ENCODE measurements at regions not wholly inside any gene's neighbourhood (a gene's known extent, or its start where the extent isn't known, plus 50 kb on each side); places are given as distances from the start of the nearest gene placed in this dataset.
"Not testable (repeated sequence)": the region's sequence is repeated elsewhere in the genome, so short reads cannot be mapped to it uniquely, and the experiment has no call there.

DNA sequence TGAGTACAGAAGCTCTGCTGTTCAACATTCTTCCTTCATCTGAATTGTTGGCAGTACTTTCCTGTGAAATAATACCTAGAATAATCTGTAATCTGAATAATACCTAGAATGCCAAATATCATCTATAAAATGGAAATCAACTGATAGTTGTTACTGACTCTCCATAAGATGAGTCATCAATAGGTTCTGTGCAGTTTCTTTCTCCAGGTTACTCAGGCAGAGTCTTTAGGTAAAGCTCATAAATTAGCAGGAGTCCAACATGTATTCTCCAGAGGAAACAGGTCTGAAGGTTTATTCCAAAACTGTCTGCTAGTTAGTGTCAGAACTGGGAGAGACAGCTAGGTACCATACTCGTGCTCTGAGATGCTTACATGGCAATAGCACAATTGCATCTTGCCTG lies 282.0 kb upstream of the MAP2 start:
- no peak for DNase-seq (ENCODE audit: low read depth, low spot score)
- in situ Hi-C loops (cut with HindIII; ENCODE audit: low pct_unique_long_range_greater_than_20kb, low sequenced_read_pairs) = no loop called here

DNA sequence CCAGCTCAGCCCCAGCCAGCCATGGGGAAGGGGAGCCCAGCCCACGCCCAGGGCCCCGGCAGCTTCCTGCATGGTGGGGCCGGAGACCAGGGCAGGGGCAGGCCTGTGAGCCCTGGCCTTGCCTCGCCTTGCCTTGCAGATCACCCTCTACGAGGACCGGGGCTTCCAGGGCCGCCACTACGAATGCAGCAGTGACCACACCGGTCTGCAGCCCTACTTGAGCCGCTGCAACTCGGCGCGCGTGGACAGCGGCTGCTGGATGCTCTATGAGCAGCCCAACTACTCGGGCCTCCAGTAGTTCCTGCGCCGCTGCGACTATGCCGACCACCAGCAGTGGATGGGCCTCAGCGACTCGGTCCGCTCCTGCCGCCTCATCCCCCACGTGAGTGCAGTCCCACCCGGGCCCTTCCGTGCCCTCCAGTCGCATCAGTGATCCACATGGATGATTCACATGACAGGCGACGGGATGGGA lies 278.6 kb upstream of the MAP2 start:
- DNase-seq (ENCODE audit: low read depth, low spot score); in situ Hi-C loops (cut with HindIII; ENCODE audit: low pct_unique_long_range_greater_than_20kb, low sequenced_read_pairs): not testable (repeated sequence)

DNA sequence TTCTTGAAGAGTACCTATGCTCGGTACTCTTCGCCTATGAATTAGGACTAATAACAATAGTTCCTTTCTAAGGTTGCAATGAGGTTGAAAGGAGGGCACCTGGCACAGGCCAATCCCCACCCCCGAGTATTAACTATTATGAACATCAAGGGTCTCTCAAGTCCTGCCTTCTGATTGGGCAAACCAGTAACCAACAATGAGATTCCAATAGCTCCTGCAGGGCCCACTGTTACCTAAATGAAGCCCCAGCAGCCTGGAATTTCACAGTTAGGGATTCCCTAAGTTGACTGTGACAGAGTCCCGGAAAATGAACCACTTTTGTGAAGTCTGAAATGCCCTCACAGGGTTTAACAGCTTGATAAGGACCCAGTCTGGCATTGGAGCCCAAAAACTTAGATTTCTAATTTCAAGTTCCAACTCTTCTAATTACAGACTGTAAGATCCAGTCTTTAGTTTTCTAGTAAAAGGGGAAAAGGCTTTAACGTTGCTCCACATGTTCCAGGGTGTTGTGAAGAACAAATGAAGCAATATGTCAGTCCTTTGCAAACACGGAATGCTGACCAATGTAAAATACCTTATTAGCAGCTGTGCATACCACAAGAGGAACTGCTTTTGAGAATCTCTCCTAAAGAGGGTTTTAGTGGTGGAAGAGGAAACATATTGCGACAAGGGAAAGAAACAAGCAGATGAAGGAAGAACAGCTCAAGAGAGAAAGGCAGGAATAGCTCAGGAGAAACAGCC lies 277.7 kb upstream of the MAP2 start:
- in situ Hi-C loops (cut with HindIII; ENCODE audit: low pct_unique_long_range_greater_than_20kb, low sequenced_read_pairs) = no loop called here
- no peak for DNase-seq (ENCODE audit: low read depth, low spot score)

DNA sequence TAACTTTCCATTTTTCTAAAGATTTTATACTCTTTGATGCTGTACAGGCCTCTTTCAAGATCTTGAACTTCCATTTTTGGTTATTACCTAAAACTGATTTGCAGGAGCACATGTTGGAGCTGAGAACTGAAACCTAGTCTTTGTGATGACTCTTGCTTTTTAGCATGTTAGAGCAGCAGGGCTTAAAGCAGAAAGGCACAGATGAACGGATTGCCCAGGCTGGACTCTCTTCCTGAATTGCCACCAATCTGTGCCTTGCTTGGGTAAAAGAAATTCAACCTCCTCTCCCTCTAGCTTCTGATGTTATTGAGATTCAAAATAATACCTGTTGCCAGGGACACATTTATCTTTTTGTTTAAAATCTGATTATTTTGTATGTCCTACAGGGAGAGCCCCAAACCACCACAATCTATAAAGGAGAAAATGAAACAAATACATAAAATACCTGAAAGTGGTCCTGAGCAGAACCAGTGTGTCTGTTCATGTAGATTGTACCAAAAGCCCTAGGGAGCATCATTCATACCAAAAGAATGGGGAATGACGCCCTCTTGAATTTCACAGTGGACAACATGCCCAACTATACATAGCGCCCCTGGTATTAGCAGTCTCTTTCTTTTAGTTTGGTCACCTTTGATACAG lies 277.0 kb upstream of the MAP2 start:
- no peak for DNase-seq (ENCODE audit: low read depth, low spot score)
- in situ Hi-C loops (cut with HindIII; ENCODE audit: low pct_unique_long_range_greater_than_20kb, low sequenced_read_pairs) = no loop called here

DNA sequence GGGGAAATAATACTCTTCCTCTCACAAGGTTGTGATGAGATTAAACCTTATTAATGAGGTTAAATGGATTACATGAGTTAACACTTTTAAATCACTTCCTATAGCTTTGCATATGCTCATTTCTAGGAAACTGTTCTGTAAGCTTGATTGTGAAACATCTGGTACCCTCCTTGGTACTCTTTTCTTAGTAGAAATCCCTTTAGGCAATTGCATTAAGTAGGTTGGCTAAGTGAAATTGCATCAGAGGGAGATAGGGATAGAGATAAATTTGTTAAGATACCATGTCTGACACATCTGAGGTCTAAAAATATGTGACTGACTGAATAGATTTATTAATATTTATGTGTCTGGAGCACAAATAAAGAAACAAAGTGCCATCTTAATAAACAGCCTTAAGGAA lies 275.9 kb upstream of the MAP2 start:
- in situ Hi-C loops (cut with HindIII; ENCODE audit: low pct_unique_long_range_greater_than_20kb, low sequenced_read_pairs) = no loop called here
- DNase-seq (ENCODE audit: low read depth, low spot score) = no peak

DNA sequence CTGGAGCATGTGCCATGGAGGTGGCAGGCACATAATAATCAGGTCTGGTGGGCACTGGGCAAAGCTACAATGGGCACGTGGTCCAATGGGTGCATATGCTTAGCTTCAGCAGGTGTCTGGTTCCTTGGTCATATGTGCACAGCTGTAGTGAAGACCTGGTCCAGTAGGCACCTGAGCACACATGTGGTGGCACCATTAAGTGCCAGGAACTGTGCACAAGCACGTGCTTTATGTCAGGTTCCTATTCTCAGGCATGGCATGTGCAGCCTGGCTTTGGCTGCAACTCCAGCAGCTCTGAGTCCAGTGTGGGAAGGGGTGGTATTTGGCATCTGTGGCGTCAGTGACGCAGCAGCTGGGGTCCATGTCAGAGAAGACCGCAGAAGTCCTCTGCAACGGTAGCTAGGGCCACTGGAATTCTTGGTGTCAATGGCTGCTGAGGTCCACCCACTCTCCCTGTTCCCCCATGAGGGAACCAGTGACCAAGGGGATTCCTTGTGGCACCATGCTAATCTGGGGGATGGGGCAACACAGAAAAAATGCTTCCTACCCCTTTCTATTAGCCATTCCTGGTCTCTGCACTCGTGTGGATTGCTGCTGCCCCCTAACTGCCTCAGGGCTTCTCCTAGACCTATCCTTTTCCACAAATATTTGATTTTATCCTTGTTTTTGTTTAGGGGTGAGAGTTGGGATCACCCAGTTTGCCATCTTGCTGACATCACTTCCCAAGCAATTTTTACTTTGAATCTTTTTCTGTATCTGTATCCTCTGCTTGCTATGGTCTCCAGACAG lies 262.9 kb upstream of the MAP2 start:
- in situ Hi-C loops (cut with HindIII; ENCODE audit: low pct_unique_long_range_greater_than_20kb, low sequenced_read_pairs) = no loop called here
- DNase-seq (ENCODE audit: low read depth, low spot score) = no peak

DNA sequence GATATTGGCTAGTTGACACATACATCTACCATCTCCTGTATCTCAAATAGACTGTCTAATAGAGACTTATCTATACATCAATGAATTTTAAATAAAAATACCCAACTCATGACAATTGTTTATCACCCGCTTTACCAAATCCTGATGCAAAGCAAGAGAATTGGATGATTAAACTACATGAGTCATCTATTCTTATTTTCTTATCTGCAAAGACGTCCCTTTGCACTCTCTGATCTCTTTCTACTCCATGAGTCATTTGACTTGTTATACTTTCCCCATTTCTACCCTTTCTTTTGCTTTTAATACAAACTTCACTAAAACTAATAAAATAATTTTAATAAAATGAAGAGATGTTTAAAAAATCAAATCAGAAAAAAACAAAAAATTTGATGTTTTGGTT lies 261.7 kb upstream of the MAP2 start:
- DNase-seq (ENCODE audit: low read depth, low spot score) = no peak
- in situ Hi-C loops (cut with HindIII; ENCODE audit: low pct_unique_long_range_greater_than_20kb, low sequenced_read_pairs) = no loop called here

DNA sequence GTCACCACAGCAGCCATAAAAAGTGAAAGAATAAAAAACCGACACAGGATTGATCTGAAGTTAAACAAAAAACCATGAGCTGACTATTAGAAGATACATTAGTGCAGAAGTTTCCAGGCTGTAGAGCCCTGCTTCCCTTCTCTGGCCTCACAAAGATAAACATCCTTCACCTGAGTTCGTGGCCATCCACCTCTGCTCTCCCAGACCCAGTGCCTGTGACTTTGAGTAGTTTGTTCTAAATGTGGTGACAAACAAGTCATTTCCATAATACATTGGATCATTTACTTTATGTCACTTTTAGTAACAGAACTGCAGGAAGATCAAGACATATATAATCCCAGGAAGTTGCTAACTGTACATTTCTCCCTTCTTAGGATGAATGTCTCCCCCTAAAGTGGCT lies 241.9 kb upstream of the MAP2 start:
- in situ Hi-C loops (cut with HindIII; ENCODE audit: low pct_unique_long_range_greater_than_20kb, low sequenced_read_pairs) = no loop called here
- no peak for DNase-seq (ENCODE audit: low read depth, low spot score)

DNA sequence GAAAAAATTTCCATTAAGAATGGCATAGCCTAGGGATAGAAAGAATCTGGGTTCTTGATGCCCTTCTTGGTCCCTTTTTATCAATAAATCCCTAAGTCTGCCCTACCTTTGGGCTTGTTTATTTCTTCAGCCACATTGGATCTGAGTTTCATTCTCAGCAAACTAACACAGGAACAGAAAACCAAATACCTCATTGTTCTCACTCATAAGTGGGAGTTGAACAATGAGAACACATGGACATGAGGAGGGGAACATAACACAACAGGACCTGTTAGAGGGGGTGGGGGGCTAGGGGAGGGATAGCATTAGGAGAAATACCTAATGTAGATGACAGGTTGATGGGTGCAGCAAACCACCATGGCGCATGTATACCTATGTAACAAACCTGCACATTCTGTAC lies 237.0 kb upstream of the MAP2 start:
- in situ Hi-C loops (cut with HindIII; ENCODE audit: low pct_unique_long_range_greater_than_20kb, low sequenced_read_pairs); DNase-seq (ENCODE audit: low read depth, low spot score): not testable (repeated sequence)

DNA sequence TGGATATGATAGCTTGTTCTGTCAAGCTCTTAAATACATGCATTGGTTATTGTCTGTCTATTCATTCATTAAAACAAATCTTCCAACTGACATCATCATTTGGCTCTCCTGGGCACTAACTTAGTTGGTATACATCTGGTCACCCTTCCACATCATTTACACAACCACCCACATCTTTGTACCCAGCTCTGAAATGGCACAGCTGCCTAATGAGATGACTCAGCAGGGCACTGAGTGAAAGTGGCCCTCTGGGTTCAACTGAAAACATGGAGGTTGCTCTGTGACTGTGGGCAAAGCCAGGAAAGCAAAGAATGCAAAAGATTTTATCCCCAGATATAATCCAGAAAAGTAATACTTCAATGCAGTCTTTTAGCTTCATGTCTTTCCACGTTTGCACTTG lies 234.0 kb upstream of the MAP2 start:
- in situ Hi-C loops (cut with HindIII; ENCODE audit: low pct_unique_long_range_greater_than_20kb, low sequenced_read_pairs) = no loop called here
- DNase-seq (ENCODE audit: low read depth, low spot score) = no peak

DNA sequence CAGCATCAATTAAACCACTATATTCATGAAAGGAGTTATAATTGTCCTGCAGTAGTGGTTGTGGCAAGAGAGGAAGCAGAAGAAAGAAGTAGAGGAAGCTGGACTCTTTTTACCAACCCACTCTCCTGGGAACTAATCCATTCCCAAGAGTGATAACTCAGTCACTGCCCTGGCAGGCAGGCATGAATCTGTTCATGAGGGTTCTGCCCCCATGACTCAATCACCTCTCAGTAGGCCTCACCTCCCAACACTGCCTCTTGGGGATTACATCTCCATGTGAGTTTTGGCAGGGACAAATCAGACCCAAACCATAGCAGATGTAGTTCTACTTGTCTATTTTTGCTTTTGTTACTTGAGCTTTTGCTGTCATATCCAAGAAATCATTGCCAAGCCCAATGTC lies 232.7 kb upstream of the MAP2 start:
- in situ Hi-C loops (cut with HindIII; ENCODE audit: low pct_unique_long_range_greater_than_20kb, low sequenced_read_pairs) = no loop called here
- DNase-seq (ENCODE audit: low read depth, low spot score) = no peak

DNA sequence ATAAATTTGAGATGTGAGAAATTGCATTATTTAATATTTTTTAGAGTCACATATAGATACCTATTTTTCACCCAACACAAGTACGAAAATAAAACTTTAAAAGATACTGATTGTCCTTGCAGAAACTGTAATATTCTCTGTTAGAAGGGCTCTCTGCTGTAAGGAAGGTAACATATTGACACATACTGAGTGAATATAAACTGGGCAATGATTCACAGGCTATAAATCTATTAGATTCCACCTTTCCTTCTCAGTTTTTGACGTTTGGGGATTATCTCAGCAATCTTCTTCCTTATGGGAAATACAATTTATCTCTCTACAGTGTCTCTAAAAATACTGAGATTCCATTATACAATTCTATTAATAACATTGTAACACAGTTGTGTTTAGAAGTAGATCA lies 229.1 kb upstream of the MAP2 start:
- in situ Hi-C loops (cut with HindIII; ENCODE audit: low pct_unique_long_range_greater_than_20kb, low sequenced_read_pairs) = no loop called here
- DNase-seq (ENCODE audit: low read depth, low spot score) = no peak

DNA sequence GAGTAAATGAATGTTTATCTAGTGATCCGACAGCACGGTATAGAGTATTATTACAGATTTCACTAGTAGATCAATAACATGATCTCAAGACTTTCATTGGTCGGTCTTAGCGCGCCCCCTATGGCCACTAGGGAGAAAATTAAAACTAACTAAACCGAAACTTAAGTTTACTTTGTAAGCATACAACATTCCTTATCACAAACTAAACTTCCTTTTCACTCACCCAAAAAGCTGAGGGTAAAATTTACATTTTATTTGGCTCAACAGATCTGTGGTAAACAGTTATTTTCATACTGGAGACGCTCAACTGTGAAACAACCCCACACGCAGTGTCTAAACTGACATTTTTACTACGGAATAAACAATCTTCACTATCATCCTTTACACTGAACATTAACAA lies 215.6 kb upstream of the MAP2 start:
- in situ Hi-C loops (cut with HindIII; ENCODE audit: low pct_unique_long_range_greater_than_20kb, low sequenced_read_pairs) = no loop called here
- peak; percentile 60 for DNase-seq (ENCODE audit: low read depth, low spot score)

DNA sequence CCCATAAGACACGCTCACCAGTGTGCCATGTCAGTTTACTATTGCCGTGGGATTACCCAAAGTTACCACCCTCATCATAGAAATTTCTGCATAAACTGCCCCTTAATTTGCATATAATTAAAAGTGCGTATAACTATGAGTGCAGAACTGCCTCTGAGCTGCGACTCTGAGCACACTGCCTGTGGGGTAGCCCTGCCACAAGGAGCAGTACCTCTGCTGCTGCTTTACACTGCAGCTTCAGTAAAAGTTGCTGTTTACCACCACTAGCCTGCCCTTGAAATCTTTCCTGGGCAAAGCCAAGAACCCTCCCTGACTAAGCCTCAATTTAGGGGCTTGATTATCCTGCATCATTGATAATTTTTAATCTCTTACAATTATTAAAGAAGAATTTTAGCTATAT lies 213.9 kb upstream of the MAP2 start:
- in situ Hi-C loops (cut with HindIII; ENCODE audit: low pct_unique_long_range_greater_than_20kb, low sequenced_read_pairs) = no loop called here
- DNase-seq (ENCODE audit: low read depth, low spot score) = no peak

DNA sequence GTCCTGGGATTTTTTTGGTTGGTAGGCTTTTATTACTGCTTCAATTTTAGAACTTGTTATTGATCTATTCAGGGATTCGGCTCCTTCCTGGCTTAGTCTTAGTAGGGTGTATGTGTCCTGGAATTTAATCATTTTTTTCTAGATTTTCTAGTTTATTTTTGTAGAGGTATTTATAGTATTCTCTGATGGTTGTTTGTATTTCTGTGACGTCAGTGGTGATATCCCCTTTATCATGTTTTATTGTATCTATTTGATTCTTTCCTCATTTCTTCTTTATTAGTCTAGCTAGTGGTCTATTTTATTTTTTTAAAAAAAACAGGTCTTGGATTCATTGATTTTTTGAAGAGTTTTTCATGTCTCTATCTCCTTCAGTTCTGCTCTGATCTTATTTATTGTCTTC lies 193.3 kb upstream of the MAP2 start:
- DNase-seq (ENCODE audit: low read depth, low spot score) = no peak
- in situ Hi-C loops (cut with HindIII; ENCODE audit: low pct_unique_long_range_greater_than_20kb, low sequenced_read_pairs) = no loop called here

DNA sequence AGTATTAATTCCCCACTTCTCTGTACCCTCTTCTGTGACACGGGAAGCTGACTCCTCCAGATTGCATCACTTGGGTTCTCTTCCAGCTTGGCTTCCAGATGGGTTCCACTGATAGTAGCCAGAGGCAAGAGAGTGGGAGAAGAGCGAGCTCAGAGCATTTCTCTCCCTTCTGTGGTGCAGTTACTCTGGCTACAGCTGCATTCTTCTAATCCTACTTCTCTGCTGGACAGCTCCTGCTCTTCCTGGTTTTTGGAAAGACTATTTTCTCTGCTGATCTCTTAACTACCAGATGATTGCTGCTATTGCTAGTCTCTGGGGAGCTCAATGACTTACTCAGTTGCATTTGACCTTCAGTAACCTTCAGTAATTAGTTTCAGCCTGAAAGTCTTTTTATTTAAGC lies 187.5 kb upstream of the MAP2 start:
- in situ Hi-C loops (cut with HindIII; ENCODE audit: low pct_unique_long_range_greater_than_20kb, low sequenced_read_pairs) = no loop called here
- DNase-seq (ENCODE audit: low read depth, low spot score) = no peak

DNA sequence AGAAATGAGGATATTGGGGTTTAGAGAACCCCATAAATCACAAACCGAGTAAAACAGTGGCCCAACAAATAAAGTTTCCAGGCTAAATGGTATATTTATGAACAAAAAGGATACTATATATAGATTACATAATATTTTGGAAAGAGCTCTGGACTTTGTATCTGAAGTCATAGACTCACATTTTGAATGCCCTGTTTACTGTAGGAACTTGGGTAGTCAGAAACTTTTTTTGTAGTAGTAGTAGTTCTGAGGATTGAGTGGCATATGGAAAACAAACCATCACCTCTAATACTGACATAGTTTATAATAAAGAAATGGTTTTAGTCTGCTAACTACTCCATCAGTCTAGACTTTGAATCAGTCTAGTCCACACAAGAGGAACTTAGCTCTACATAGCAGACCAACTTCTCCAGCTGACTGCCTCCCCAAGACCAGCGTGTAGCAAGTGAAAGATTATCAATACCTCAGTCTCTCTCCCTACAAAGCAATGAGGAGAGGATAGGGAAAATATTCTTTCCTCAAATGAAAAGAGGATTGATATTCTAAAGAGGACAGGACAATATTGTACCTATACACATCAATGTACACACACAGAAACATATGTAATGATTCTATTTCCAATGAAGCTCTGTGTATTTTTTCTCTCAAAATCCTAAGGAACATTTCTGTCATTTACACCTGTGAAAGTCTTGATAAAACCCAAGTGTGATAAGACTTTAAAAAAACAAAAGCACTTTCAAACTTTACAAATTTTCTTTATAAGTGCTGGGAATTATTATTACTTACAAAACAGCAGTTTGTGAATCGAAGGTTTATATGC lies 184.9 kb upstream of the MAP2 start:
- no peak for DNase-seq (ENCODE audit: low read depth, low spot score)
- in situ Hi-C loops (cut with HindIII; ENCODE audit: low pct_unique_long_range_greater_than_20kb, low sequenced_read_pairs) = no loop called here

DNA sequence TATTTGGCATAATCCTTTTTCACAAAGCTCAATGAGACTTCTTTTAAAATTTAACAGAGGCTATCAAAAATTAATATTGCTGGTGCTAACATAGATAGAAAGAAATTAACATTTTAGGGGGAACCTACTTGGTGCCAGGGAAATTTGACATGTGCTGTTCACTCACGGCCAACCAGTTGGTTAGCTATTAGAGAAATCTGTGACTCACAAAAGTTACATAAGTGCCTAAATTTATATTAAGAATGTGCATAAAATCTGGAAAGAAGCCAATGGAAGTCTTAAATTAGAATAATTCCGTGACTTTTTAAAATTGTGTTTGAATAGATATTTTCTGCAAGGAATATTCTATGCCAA lies 184.3 kb upstream of the MAP2 start:
- in situ Hi-C loops (cut with HindIII; ENCODE audit: low pct_unique_long_range_greater_than_20kb, low sequenced_read_pairs) = no loop called here
- DNase-seq (ENCODE audit: low read depth, low spot score) = no peak

All from SK-MEL-5 (cell line).